SK-N-SH (cell line): ENCODE measurements at regions not wholly inside any gene's neighbourhood (a gene's known extent, or its start where the extent isn't known, plus 50 kb on each side); places are given as distances from the start of the nearest gene placed in this dataset.

Source experiments
- EP300 ChIP-seq, 2 experiments: IDR thresholded peaks; 2 replicates each; pipeline versions ENCODE4 v1.4.0 to v1.6.1; 2012; ENCODE audit warnings: borderline replicate concordance in 1 of 2, low read depth in 1 of 2, low read length in 1 of 2
- TF ChIP-seq, protein P1 (sequence below): fragments of 200-600 bp; sonication (generic); IDR thresholded peaks from 2 replicates; pipeline ENCODE4 v1.6.1; 2017; ENCODE audit warnings: antibody characterized with exemption, mild to moderate bottlenecking, moderate library complexity

DNA sequence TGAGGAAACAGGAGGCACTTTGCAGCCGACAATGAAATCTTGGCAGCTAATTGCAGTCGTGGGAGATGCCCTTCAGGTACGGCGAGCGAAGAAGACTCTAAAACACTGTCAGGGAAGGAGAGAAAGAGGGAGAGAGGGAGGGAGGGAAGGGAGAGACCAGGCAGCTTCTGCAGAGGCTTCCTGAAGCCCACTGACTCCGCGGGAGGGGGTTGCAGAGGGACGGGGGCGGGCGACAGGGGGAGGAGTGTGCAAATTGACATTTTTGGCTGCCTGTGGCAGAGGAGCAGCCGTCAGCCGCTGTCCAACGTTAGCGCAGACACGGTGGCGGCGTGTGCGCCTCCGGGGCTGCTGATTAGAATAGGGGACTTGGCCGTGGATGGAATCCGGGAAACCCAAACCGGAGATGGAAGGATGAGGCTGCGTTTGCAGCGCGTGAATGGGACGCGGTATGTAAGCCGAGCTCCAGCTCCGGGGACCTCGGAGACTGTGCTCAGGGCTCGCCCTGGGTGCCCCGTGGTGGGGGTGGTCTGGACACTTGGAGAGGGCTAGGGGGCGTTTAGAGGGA, 849.1 kb upstream of the RBFOX1 start:
- TF ChIP-seq, protein P1, sequence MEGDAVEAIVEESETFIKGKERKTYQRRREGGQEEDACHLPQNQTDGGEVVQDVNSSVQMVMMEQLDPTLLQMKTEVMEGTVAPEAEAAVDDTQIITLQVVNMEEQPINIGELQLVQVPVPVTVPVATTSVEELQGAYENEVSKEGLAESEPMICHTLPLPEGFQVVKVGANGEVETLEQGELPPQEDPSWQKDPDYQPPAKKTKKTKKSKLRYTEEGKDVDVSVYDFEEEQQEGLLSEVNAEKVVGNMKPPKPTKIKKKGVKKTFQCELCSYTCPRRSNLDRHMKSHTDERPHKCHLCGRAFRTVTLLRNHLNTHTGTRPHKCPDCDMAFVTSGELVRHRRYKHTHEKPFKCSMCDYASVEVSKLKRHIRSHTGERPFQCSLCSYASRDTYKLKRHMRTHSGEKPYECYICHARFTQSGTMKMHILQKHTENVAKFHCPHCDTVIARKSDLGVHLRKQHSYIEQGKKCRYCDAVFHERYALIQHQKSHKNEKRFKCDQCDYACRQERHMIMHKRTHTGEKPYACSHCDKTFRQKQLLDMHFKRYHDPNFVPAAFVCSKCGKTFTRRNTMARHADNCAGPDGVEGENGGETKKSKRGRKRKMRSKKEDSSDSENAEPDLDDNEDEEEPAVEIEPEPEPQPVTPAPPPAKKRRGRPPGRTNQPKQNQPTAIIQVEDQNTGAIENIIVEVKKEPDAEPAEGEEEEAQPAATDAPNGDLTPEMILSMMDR: no peak
- TF ChIP-seq EP300 (IDR thresholded peaks at IDR 0.05; ENCODE audit: borderline replicate concordance in 1 of 2, low read depth in 1 of 2, low read length in 1 of 2): no peak
